ENCODE measurements at regions not wholly inside any gene's neighbourhood (a gene's known extent, or its start where the extent isn't known, plus 50 kb on each side); places are given as distances from the start of the nearest gene placed in this dataset.

GRCh38 chr18:40569605-40570004 lies 1385.4 kb upstream of the PIK3C3 start:
- TF ChIP-seq CTCF (IDR thresholded peaks at IDR 0.05; ENCODE audit: extremely low read depth in 1 of 2, insufficient read depth in 1 of 2, low read depth in 1 of 2, low read length in 2 of 2) (no peak), POLR2A (IDR thresholded peaks at IDR 0.05; ENCODE audit: low read depth, low read length) (no peak)

Measured in endothelial cell of umbilical vein (primary cell).